Heart right ventricle (tissue), 16 donors: ENCODE measurements at regions not wholly inside any gene's neighbourhood (a gene's known extent, or its start where the extent isn't known, plus 50 kb on each side); places are given as distances from the start of the nearest gene placed in this dataset.

Experiments
- ATAC-seq, 8 donors: fragments of 200-7000 bp; cut with Tn5 transposase; one replicate each; pipeline ENCODE4 v1.9.1; 2020; ENCODE audit warnings: mild to moderate bottlenecking in 8 of 8, moderate library complexity in 8 of 8, moderate number of reproducible peaks in 1 of 8
- DNase-seq, 2 donors: peaks; one replicate each; pipeline ENCODE4 v3.0.0-alpha.2; 2020
- H3K27ac ChIP-seq, 10 donors: fragments of 200-600 bp; sonication (generic) in 2 of 10; one replicate each; pipeline versions ENCODE4 v1.5.0 to v1.8.0; 2020 to 2022; ENCODE audit warnings: mild to moderate bottlenecking in 3 of 10
- H3K27me3 ChIP-seq, 7 donors: fragments of 200-600 bp; one replicate each; pipeline ENCODE4 v1.8.0; 2021 to 2022; ENCODE audit warnings: mild to moderate bottlenecking in 2 of 7
- H3K36me3 ChIP-seq, 9 donors: fragments of 200-600 bp; sonication (generic) in 1 of 9; one replicate each; pipeline versions ENCODE4 v1.5.0 to v1.8.0; 2020 to 2022; ENCODE audit warnings: mild to moderate bottlenecking in 2 of 9
- H3K4me1 ChIP-seq, 9 donors: fragments of 200-600 bp; sonication (generic) in 1 of 9; one replicate each; pipeline versions ENCODE4 v1.5.0 to v1.8.0; 2020 to 2022; ENCODE audit warnings: mild to moderate bottlenecking in 4 of 9
- H3K4me3 ChIP-seq, 10 donors: fragments of 200-600 bp; sonication (generic) in 2 of 10; one replicate each; pipeline versions ENCODE4 v1.5.0 to v1.8.0; 2020 to 2022; ENCODE audit warnings: mild to moderate bottlenecking in 7 of 10, moderate library complexity in 2 of 10
- H3K9me3 ChIP-seq, 11 donors: fragments of 200-600 bp in 10 of 11; sonication (generic) in 2 of 11; one replicate each; pipeline versions ENCODE4 v1.5.0 to v1.8.0; 2013 to 2022; ENCODE audit warnings: mild to moderate bottlenecking in 2 of 11, control low read depth in 1 of 11, moderate library complexity in 1 of 11
- CTCF ChIP-seq, 9 donors: fragments of 200-600 bp; sonication (generic) in 2 of 9; IDR thresholded peaks; one replicate each; pipeline versions ENCODE4 v1.5.0 to v1.8.0; 2021 to 2022; ENCODE audit warnings: antibody characterized with exemption in 9 of 9, mild to moderate bottlenecking in 5 of 9, moderate library complexity in 1 of 9
- WGBS, 2 donors: extraction: QIAGEN DNeasy Blood & Tissue Kit; methylation state at CpG; one replicate each; pipeline ENCODE4 v1.1.7; 2013; ENCODE audit warnings: inconsistent platforms in 1 of 2; 5-methylcytosine and 5-hydroxymethylcytosine counted together
- intact Hi-C, 10 donors: fragments of 100-400 bp; cut with DNase I; formaldehyde crosslinking; loops; one replicate each; pipeline versions ENCODE4 v1.11.1 to v1.14.2; 2022
- donor health status: Arrhythmogenic right ventricular cardiomyopathy.
- donor health status: ischemic (EF 13 %, LVEDD 7.1; RV severe dilation, severe dysfunction).
- donor health status: healthy with polysubstance abuse.
- donor health status: DM: no; HTN: yes; CAD: no.
- donor health status: DM: no; HTN: no; CAD: no.
- donor health status: ischemic (EF 25% LVEDD 6.9; RV normal size, moderate dysfunction).
- donor health status: ischemic (EF 25% LVEDD 5.7; RV mildly dilated, moderate dysfunction).
- donor health status: healthy.
- donor health status: DM: yes; HTN: yes; CAD: no.
- donor health status: Ischemic cardiomyopathy.
- donor health status: ischemic (EF 35%, LVEDD 5.7; RV mildly dilated, moderate dysfunction).
- donor health status: nonischemic (EF 11% LVEDD 7.7; RV severe dilation, severe dysfunction).
- donor health status: DM: yes; HTN: yes; CAD: no.
- donor health status: PGD.
- donor health status: ischemic (EF 29% LVEDD 5.4; RV normal size, mild dysfunction).
- donor health status: nonischemic (EF 23%, LVEDD 6.1; RV moderate dilation, normal function).

GRCh38 chr14:42045383-42045782, 438.7 kb downstream of the LRFN5 start:
- no peak for TF ChIP-seq CTCF (IDR thresholded peaks at IDR 0.05)
- Histone ChIP-seq H3K4me1 (no peaks in the 10 kb centered on the region), H3K9me3 (peaks cover 0 to 19% (median 2%) of the 10 kb centered on the region in 11 donors), H3K4me3 (no peak overlapping the region), H3K27me3 (no peaks in the 10 kb centered on the region), H3K36me3 (no peaks in the 10 kb centered on the region), H3K27ac (no peak overlapping the region)
- no peak for ATAC-seq
- DNase-seq, result no peak
- intact Hi-C loops, result no loop called here
- WGBS, 2 donors, result 79 to 84% methylated on average over 3 of the region's 3 CpGs

GRCh38 chr14:42028607-42029006, 421.9 kb downstream of the LRFN5 start:
- 38 to 58% methylated on average over 2 of the region's 2 CpGs for WGBS, 2 donors
- ATAC-seq (no peak), DNase-seq (no peak)
- no peak overlapping the region for H3K4me3 ChIP-seq
- H3K27me3 ChIP-seq, result no peaks in the 10 kb centered on the region
- H3K9me3 ChIP-seq, result peaks cover 0 to 18% (median 0%) of the 10 kb centered on the region in 11 donors
- H3K27ac ChIP-seq, result no peak overlapping the region
- intact Hi-C loops, result no loop called here
- H3K36me3 ChIP-seq, result no peaks in the 10 kb centered on the region
- no peaks in the 10 kb centered on the region for H3K4me1 ChIP-seq
- no peak for TF ChIP-seq CTCF (IDR thresholded peaks at IDR 0.05)

- Histone ChIP-seq H3K4me1 (no peaks in the 10 kb centered on the region), H3K27me3 (no peaks in the 10 kb centered on the region), H3K4me3 (no peak overlapping the region), H3K9me3 (peaks cover 0 to 18% (median 0%) of the 10 kb centered on the region in 11 donors), H3K27ac (no peak overlapping the region), H3K36me3 (no peaks in the 10 kb centered on the region)
- no peak for TF ChIP-seq CTCF (IDR thresholded peaks at IDR 0.05)
- WGBS, 2 donors, result 83 to 87% methylated on average over 3 of the region's 3 CpGs
- DNase-seq (no peak), ATAC-seq (no peak)
- intact Hi-C loops, result no loop called here
Observed at GRCh38 chr14:42027271-42027670, 420.6 kb downstream of the LRFN5 start.

GRCh38 chr14:42023452-42023851, 416.8 kb downstream of the LRFN5 start:
- 36 to 63% methylated on average over 2 of the region's 2 CpGs for WGBS, 2 donors

More at GRCh38 chr14:42023452-42023851, 416.8 kb downstream of the LRFN5 start:
- TF ChIP-seq CTCF (IDR thresholded peaks at IDR 0.05), result no peak
- ATAC-seq, result no peak
- Histone ChIP-seq H3K4me3 (no peak overlapping the region), H3K9me3 (peaks cover 0 to 18% (median 0%) of the 10 kb centered on the region in 11 donors), H3K27me3 (no peaks in the 10 kb centered on the region), H3K36me3 (no peaks in the 10 kb centered on the region), H3K4me1 (no peaks in the 10 kb centered on the region), H3K27ac (no peak overlapping the region)
- intact Hi-C loops, result no loop called here
- DNase-seq, result no peak
